DMS 273 treated with DMSO at 0.1 percent for 48 hours (cell line): ENCODE measurements at regions not wholly inside any gene's neighbourhood (a gene's known extent, or its start where the extent isn't known, plus 50 kb on each side); places are given as distances from the start of the nearest gene placed in this dataset.
"Not testable (repeated sequence)": the region's sequence is repeated elsewhere in the genome, so short reads cannot be mapped to it uniquely, and the experiment has no call there.

ENCODE experiments used
- DNase-seq: peaks from one replicate; lab custom pipeline; 2025; lab: John Stamatoyannopoulos, UW

DNA sequence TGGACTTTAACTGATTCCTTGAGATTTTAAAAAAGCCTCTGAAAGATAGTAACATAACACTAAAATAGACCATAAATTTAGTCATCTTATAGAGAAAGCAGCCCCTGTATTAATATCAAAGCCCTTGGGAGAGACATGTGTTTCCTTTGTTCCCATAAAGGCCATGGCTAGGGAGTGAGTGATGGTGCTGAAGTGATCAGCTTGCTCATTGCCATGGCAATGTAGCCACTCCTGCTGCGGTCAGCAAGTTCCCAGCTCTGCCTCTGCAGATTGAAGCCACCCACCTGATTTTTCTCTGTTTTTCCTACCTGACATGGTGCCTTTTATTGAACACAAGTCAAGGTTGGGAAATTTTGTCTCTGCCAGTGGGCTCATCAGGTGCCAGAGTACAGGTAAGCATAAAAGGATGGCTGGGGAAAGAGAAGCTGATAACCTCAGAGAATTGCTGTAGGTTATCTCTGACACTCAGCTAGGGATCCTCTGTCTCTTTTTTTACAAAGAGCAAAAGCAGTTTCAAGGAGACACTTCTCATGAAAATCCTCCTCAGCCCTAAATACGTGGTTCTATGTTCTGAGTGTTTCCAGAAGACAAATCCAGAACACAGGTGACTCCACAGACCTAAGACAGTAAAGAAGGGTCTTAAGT is 296.3 kb upstream of the NMUR2 start:
- no peak for DNase-seq

DNA sequence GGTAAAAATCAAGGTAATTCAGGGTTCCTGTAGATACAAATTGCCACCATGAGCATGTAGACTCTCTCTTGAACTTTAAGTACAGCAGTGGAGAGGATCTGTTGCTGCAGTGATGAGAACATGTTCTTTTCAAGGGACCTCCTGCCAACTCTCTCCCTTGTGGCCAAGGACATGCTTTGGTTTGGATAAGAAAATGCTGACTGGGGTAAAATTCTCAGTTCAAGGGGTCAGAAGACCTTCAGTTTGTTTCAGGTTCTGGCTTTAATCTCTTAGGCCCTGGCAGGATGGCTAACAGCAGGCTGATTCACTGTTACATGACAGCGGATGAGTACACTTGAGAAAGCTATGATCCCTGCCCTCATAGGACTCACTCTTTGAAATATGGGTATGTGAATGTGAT is 299.2 kb upstream of the NMUR2 start:
- DNase-seq, result no peak

DNA sequence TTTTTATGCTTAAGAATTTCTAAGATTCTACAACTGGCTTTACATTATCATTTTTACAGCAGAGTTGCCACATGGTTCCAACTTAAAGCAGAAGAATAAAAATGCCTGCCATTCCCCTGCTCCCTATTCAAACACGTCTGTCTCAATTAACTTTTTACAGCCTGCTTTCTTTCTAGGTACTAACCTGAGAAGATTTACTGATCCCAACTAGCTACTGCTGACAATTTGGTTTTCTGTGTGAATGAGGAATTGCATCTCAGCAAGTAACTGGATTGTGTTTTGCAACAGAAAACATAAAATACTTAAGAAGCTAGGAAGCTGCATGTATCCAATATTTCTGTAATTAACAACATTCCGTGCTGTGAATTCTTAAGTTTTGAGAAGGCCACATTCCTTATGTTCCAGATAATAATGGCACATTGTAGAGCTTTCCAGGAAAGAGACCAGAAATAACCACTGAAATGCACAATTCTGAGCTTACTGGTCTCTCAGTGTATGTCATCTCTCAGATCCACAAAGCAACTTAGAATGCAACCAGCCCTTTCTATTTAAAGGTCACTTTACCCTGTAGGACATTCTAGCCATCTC is 306.8 kb upstream of the NMUR2 start:
- DNase-seq, result no peak

- no peak for DNase-seq
Measured at GRCh38 chr5:152717393-152717792, 312.3 kb upstream of the NMUR2 start.

DNA sequence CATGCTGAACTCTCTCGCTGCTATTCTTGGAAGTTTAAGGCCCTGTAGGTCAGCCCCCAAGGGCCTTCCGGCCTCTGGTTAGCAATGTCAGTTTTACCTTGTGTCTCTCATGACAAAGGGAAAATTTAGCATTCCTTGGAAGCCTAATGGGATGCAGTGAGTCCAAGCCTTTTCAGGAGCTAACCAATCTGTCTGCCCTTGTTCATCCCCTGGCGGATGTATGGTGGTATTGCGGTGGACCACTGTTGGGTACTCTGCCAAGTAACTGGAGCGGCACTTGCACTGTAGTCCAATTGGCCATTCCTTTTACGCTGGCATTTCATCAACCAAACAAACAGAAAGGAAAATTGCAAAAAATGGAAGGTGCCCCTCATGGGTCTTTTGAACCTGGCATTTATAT is 318.4 kb upstream of the NMUR2 start:
- no peak for DNase-seq

DNA sequence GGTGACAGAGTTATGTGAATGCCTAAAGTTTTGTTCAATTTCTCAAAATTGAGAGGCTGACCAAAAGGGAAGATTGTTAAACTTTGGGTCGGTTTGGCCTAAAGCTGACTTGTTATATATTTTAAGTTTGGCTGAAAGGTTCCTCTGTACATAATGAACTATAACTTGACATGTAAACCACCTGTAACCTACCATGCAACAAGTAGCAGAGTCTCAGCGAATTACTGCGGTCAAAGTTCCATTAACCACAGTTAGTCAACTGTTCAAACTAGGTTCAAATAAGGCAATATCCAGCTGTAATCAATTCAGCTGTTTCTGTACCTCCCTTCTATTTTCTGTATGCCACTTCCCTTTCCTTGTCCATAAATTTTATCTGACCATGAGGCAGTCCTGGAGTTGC is 325.1 kb upstream of the NMUR2 start:
- no peak for DNase-seq

DNA sequence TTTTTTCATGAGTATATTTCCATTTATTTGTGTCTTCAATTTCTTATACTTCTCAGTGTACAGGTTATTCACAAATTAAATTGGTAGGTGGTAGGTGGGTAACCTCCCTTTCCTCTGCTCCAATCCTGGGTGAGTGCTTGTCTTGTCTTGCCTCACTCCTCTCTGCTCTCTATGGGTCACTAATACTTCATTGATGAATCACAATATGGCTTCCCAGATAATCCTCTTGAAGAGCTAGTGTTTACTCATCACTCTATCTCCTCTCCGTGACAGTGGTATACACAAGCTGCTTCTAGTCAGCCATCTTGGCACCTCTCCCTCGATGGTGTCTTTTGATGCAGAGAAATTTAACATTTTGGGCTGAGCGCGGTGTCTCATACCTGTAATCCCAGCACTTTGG is 331.8 kb upstream of the NMUR2 start:
- DNase-seq, result no peak

DNA sequence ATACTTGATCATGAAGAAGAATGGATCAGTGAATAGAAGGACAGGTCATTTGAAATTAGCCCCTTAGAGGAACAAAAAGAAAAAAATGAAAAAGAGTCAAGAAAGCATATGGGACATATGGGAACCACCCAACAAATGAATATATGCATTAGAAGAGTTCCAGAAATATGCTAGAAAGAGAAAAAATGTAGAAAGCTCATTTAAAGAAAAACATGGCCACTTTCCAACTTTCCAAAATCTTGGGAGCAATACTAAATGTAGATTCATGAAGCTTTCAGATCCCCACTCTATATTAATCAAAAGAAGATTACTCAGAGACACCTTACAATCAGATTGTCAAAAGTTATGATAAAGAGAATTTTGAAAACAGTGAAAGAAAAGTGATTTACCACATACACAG is 334.8 kb upstream of the NMUR2 start:
- no peak for DNase-seq

DNA sequence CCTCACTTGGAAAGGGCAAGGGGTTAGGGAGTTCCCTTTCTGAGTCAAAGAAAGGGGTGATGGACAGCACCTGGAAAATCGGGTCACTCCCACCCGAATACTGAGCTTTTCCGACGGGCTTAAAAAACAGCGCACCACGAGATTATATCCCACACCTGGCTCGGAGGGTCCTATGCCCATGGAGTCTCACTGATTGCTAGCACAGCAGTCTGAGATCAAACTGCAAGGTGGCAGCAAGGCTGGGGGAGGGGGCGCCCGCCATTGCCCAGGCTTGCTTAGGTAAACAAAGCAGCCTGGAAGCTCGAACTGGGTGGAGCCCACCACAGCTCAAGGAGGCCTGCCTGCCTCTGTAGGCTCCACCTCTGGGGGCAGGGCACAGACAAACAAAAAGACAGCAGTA is 336.0 kb upstream of the NMUR2 start:
- not testable (repeated sequence) for DNase-seq

DNA sequence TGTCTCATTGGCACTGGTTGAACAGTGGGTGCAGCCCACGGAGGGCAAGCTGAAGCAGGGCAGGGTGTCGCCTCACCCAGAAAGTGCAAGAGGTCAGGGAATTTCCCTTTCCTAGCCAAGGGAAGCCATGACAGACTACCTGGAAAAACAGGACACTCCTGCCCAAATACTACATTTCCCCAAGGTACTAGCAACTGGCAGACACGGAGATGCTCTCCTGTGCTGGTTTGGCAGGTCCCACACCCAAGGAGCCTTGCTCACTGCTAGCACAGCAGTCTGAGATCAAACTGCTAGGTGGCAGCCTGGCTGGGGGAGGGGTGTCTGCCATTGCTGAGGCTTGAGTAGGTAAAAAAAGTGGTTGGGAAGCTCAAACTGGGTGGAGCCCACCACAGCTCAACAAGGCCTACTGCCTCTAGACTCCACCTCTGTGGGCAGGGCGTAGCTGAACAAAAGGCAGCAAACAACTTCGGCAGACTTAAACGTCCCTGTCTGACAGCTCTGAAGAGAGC is 382.7 kb upstream of the NMUR2 start:
- not testable (repeated sequence) for DNase-seq

DNA sequence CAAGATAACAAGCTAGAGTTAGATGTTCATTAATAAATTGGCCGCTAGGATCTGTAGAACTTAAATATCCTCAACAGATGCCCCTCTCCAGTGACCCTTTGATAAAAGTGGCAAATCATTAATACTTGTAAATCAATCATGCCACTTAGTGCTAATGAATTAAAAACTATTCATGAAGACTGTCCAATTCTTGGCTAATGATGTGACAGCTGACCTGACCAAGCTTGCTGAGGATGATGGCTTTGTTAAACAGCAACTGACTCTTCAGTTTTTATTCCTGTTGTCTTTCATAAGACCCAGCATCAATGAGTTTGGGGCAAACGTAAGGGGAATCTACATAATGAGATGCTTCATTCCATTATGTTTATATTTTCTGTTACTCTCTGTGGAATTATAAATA is 396.8 kb upstream of the NMUR2 start:
- DNase-seq, result no peak

- no peak for DNase-seq
Measured at GRCh38 chr5:152804179-152804578, 399.1 kb upstream of the NMUR2 start.

GRCh38 chr5:152811988-152812387 is 406.9 kb upstream of the NMUR2 start:
- no peak for DNase-seq

- no peak for DNase-seq
Measured at GRCh38 chr5:152813526-152813925, 408.4 kb upstream of the NMUR2 start.

GRCh38 chr5:152819891-152820290 is 414.8 kb upstream of the NMUR2 start:
- DNase-seq, result no peak

DNA sequence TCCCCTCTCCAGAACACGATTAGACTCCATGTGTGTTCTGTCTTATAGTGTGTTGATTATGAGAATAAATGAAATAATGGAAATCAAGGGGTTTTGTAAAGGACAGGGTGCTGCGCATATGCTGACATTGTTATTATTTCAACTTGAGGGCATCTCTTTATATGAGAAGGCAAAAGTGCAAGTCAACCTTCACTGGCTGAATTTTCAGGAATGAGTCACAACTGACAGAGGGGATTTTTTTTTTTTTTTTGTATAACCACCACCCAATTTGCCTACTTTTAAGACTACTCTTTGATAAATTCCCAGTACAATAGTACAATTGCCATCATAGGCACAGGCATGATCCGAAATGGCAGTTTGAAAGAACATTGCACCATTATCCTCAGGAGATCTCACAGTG is 419.2 kb upstream of the NMUR2 start:
- DNase-seq, result no peak

GRCh38 chr5:152838241-152838786 is 433.2 kb upstream of the NMUR2 start:
- no peak for DNase-seq

DNA sequence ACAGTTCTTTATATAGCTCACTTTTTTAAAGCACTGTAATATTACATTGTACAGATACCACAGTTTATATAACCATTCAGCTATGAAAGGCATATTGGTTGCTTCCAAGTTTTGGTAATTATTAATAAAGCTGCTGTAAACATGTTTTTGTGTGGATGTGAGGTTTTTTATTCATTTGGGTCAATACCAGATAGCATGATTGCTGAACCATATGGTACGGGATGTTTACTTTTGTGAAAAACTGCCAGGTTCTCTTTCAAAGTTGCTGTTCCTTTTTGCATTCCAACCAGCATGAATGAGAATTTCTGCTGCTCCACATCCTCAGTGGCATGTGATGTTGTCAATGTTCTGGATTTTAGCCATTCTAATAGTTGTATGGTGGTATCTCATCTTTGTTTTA is 439.6 kb upstream of the NMUR2 start:
- no peak for DNase-seq

- DNase-seq, result no peak
Measured at GRCh38 chr5:152853361-152853760, 448.3 kb upstream of the NMUR2 start.

DNA sequence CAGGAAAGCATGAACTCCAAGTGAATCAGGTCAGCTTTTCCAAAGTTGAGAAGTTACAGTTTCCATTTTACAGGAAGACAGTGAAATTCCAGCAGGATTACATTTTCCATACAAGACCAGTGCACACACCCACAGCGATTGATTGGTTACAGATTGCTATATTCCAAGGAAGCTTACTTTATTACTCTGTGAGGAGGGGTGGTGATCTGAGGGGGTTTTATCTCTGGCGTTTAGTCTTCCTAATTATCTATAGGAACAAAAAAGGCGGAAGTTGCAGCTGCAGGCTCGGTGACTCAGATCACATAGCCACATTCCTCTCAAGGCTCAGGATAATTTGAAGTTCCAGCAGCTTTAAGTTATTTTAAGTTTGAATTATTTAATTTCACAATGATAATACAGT is 450.4 kb upstream of the NMUR2 start:
- DNase-seq, result no peak

- DNase-seq, result no peak
Measured at GRCh38 chr5:152861231-152861630, 456.2 kb upstream of the NMUR2 start.

- no peak for DNase-seq
Measured at GRCh38 chr5:152864447-152864846, 459.4 kb upstream of the NMUR2 start.

GRCh38 chr5:152864991-152865390 is 459.9 kb upstream of the NMUR2 start:
- no peak for DNase-seq

GRCh38 chr5:152869971-152870370 is 464.9 kb upstream of the NMUR2 start:
- no peak for DNase-seq
